Fibroblast of villous mesenchyme (primary cell): ENCODE measurements at regions not wholly inside any gene's neighbourhood (a gene's known extent, or its start where the extent isn't known, plus 50 kb on each side); places are given as distances from the start of the nearest gene placed in this dataset.

Experiments used
- DNase-seq: peaks from one replicate; pipeline ENCODE4 v3.0.0-alpha.2; 2010; ENCODE audit warnings: low read depth
- H3K4me3 ChIP-seq: 2 replicates; pipeline ENCODE4 v1.5.1; 2011; ENCODE audit warnings: low read depth, mild to moderate bottlenecking, low read length
- CTCF ChIP-seq: IDR thresholded peaks from 2 replicates; pipeline ENCODE4 v1.5.1; 2012; ENCODE audit warnings: low read depth, mild to moderate bottlenecking, low read length; ENCODE audit not compliant: insufficient read depth

GRCh38 chr4:65921180-65921579 lies 250.9 kb upstream of the EPHA5 start:
- TF ChIP-seq CTCF: no peak
- H3K4me3 ChIP-seq: no peak overlapping the region
- no peak for DNase-seq

- no peak for TF ChIP-seq CTCF
- no peak for DNase-seq
- H3K4me3 ChIP-seq: no peak overlapping the region
Measured at GRCh38 chr4:65918872-65919271, 248.6 kb upstream of the EPHA5 start.

GRCh38 chr4:65918212-65918611 lies 247.9 kb upstream of the EPHA5 start:
- DNase-seq: no peak
- no peak overlapping the region for H3K4me3 ChIP-seq
- no peak for TF ChIP-seq CTCF

GRCh38 chr4:65917486-65917885 lies 247.2 kb upstream of the EPHA5 start:
- TF ChIP-seq CTCF: no peak
- no peak overlapping the region for H3K4me3 ChIP-seq
- DNase-seq: no peak

- no peak for TF ChIP-seq CTCF
- H3K4me3 ChIP-seq: no peak overlapping the region
- DNase-seq: no peak
Measured at GRCh38 chr4:65911720-65912119, 241.4 kb upstream of the EPHA5 start.

GRCh38 chr4:65893957-65894755 lies 223.9 kb upstream of the EPHA5 start:
- DNase-seq: no peak
- no peak overlapping the region for H3K4me3 ChIP-seq
- no peak for TF ChIP-seq CTCF

- no peak for TF ChIP-seq CTCF
- H3K4me3 ChIP-seq: no peak overlapping the region
- no peak for DNase-seq
Measured at GRCh38 chr4:65893271-65893670, 223.0 kb upstream of the EPHA5 start.
